LNCAP (cell line): ENCODE measurements at regions not wholly inside any gene's neighbourhood (a gene's known extent, or its start where the extent isn't known, plus 50 kb on each side); places are given as distances from the start of the nearest gene placed in this dataset.

Experiments
- CTCF ChIP-seq: fragments of 450-650 bp; IDR thresholded peaks from 2 replicates; pipeline ENCODE4 v1.5.1; 2017; ENCODE audit warnings: mild to moderate bottlenecking

- no peak for TF ChIP-seq CTCF
Observed at GRCh38 chr15:47565949-47566348, 151.4 kb upstream of the SEMA6D start.

- no peak for TF ChIP-seq CTCF
Observed at GRCh38 chr15:47566610-47567009, 150.7 kb upstream of the SEMA6D start.

GRCh38 chr15:47568030-47568429, 149.3 kb upstream of the SEMA6D start:
- TF ChIP-seq CTCF, result no peak

- TF ChIP-seq CTCF, result no peak
Observed at GRCh38 chr15:47570044-47570443, 147.3 kb upstream of the SEMA6D start.

- no peak for TF ChIP-seq CTCF
Observed at GRCh38 chr15:47570451-47570850, 146.9 kb upstream of the SEMA6D start.

- TF ChIP-seq CTCF, result no peak
Observed at GRCh38 chr15:47570881-47571640, 146.2 kb upstream of the SEMA6D start.

- TF ChIP-seq CTCF, result no peak
Observed at GRCh38 chr15:47573673-47574072, 143.6 kb upstream of the SEMA6D start.

GRCh38 chr15:47577000-47577399, 140.3 kb upstream of the SEMA6D start:
- no peak for TF ChIP-seq CTCF
